NCI-H187 treated with DMSO at 0.1 percent for 48 hours (cell line): ENCODE measurements at regions not wholly inside any gene's neighbourhood (a gene's known extent, or its start where the extent isn't known, plus 50 kb on each side); places are given as distances from the start of the nearest gene placed in this dataset.
"Not testable (repeated sequence)": the region's sequence is repeated elsewhere in the genome, so short reads cannot be mapped to it uniquely, and the experiment has no call there.

ENCODE experiments used
- DNase-seq: peaks from one replicate; lab custom pipeline; 2025; lab: John Stamatoyannopoulos, UW

DNA sequence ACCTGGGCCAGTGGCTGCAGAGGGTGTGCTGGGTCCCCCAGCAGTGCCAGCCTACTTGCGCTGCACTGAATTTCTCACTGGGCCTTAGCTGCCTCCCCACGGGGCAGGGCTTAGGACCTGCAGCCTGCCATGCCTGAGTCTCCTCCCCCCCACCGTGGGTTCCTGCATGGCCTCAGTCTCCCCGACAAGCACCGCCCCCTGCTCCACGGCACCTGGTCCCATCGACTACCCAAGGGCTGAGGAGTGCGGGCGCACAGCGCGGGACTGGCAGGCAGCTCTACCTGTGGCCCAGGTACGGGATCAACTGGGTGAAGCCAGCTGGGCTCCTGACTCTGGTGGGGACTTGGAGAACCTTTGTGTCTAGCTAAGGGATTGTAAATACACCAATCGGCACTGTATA, 1143.6 kb downstream of the OTOL1 start:
- not testable (repeated sequence) for DNase-seq

DNA sequence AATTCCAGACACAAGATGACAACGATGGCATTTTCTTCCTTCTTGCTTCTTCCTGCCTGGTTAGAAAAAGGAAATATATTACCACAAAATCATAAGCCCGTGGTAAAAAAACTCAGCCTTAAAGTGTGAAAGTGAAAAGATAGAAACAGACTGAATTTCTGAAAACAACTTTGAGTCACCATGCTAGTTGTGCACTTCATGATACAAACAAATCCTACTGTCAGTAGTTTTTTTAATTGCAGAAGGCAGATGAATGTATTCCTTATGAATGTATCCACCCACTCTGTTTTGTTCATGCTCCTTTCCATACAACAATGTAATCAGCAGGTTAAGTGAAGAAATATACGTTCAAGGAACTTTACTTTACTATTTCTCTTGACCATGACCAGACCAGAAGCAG, 1144.7 kb downstream of the OTOL1 start:
- DNase-seq = no peak

DNA sequence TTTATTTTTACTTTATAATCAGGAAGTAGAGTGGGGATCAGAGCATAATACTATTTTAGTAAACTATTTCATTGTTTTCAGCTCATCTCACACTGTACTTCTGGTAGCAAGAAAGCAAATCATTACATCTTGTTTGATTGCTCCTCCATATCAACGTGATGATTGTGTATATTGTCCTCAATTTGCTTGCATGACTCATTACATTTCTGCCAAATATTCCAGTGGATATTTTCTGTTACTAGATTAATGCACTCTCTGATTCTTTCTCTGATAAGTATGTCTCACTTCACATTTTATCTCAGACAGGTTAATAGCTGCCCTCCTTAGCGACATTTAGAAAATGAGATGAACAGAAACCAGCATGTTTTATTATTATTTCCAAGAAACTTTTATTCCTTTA, 1145.3 kb downstream of the OTOL1 start:
- DNase-seq = no peak

DNA sequence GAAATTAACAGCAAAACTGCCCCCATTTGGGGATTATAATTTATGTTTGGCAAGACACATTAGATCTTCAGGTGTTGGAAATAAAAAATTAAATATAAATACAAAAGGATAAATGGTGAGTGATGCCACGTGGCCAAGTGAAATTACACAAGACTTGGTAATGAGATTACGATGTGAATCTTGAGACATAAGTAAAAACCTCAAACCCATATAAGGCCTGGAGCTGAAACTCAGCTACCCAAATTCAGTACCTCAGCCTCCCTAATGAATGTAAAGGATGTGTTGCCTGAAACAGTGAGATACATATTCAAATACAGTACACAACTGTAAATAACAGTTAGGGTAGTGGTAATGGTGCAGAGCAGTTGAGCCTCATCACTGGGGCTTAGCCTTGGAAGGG, 1146.6 kb downstream of the OTOL1 start:
- DNase-seq = no peak

DNA sequence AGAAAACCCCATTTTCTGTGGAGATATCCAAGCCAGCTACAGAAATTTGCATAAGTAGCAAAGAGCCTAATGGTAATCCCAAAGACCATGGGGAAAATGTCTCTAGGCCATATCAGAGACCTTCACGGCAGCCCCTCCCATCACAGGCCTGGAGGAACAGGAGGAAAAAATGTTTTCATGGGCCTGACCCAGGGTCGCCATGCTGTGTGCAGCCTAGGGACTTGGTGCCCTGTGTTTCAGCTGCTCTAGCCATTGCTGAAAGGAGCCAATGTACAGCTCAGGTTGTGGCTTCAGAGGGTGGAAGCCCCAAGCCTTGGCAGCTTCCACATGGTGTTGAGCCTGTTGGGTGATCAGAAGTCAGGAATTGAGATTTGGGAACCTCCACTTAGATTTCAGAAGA, 1150.7 kb downstream of the OTOL1 start:
- no peak for DNase-seq

DNA sequence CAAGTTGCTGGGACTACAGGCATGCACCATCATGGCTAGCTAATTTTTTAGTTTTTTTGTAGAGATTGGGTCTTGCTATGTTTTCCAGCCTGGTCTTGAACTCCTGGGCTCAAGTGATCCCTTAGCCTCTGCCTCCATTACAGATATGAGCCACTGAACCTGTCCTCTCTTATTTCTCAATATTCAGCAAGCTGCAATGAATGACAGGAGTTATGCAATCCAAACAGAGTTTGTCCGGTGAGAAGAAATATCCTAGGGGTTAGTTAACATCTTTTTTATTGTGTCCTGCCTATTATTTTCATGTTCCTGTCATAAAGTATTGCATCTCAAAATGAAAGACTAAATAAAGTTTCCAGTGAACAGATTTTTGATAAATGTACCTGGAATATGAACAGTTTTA, 1161.4 kb downstream of the OTOL1 start:
- DNase-seq = no peak

DNA sequence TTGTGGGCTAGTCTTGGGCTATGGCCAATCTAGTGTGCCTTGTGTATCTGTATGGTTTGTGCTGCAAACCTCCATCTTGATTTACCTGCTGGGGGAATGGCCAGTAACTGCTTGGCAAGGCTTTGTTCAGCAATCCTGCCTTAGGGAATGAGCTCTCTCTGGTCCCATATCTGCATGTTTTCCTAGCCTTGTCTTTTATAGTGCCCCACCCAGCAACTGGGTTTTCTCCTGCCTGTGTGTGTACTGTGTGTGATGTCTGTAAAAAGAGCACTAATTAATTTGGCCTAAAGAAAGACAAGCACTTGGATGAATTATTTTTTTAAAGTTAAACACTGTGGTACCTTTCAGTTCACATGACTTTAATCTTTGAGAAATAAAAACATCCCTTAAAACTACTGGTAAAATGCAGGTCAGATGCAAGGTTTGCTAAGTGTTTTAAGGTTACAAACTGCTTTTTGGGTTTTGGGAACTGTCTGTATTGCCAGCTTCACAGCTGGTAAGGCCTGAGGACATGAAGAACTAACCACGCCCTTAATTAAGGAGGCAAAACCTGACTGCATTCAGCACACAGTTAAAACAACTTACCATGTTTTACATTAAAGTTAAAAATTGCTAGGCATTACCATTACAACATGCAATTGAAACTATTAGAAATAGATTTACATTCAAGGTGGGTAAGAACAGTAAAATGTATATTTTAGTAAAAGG, 1169.2 kb downstream of the OTOL1 start:
- DNase-seq = no peak

DNA sequence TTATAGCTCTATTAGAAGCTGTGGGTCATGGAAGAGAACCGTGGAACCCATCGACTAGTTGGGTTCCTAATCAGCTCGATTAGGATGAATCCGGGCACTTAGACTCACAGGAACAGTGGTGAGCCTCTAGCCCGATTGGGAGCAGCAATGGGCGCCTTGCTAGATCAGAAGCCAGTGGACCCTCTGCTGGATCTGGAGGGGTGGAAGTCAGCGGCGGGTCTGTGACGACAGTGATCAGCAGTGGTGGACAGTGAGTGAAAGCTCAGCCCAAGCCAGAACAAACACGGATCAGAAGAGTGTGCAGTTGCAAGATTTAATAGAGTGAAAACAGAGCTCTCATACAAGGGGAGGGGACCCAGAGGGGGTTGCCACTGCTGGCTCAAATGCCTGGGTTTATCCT, 1170.2 kb downstream of the OTOL1 start:
- DNase-seq = no peak

DNA sequence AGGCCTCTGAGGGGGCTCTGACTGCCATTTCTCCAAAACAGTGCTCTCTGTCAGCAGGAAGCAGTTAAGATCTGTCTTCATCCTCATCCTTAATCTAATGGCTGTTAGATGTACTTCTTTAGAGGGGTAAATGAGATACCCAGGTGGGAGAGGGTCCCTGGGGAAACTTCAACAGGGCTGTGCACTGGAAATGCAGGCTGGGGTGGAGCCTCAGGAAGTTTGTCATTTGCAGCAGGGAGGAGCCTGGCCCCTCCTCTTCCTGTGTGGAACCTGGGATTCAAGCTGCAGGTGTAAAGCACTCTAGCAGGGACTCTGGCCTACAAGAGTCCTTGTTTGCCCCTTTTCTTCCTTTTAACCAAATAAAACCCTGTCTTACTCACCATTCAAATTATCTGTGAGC, 1173.6 kb downstream of the OTOL1 start:
- no peak for DNase-seq

DNA sequence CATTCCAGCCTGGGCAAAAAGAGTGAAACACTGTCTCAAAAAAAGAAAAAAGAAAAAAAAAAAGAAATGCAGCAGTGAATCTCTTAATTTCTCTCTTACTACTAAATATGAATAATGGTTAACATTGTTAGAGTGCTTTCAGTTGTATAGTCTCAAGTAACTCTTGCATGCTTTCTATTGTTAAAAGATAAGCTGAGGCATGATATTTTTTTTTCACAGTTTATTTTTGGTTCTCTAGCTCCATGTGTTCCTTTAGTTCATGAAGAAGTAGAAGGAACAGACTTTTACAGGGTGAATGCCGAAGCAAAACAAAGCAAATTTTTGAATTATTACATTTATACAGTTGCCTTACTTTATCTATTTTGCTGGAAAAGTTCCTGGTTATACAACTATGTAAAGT, 1180.9 kb downstream of the OTOL1 start:
- DNase-seq = no peak

DNA sequence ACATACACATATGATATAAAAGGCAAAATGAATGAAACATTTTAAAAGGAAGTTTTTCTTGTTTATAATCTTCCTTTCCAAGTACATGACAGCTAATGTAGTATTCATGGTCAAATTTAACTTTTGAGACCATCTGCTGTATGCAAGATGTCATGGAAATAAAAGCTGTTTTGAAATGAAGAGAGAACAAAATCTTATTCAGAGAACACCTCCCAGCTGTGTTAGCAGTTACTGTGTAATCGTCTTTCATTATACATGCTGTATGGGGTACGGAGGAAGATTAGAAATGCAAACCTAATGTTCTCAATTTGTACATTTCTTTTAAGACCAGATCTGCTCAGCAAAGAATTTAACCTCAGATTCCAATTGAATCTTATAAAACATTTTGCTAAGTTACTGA, 1182.3 kb downstream of the OTOL1 start:
- DNase-seq = no peak

DNA sequence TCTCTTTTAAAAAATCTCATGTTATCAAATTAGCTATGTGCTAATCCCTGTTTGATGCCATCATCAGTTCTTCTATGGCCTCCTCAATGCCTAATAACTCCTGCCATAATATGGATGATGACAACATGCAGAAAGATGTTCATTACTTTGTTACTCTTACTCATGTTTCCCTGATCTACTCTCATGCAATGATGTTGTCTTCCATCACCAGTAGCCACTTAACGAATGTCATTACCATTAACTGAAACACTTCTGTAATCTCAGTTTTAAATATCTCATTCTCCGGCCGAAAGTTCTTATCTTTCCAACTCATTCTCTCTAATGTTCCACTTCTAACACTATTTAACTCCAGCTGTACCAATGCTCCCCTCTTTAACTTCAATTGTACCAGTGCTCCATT, 1187.7 kb downstream of the OTOL1 start:
- DNase-seq = no peak

DNA sequence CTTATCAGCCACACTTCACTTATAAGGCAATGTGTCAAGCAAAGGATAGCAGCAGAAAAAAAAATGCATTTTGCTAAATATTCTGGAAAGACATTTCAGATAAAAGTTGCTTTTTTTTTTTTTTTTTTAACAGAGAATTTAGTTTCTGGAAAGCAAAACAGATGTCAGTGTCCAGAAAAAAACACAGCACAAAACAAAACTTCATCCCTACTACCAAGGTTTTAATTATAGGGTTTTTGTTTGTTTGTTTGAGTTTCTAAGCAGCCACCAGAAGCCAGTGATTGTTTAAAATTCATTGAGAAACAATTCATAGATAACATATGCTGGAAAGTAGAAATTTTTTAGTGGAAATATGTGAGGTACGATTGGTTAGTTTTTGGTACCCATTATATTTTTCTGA, 1202.7 kb downstream of the OTOL1 start:
- DNase-seq = no peak

DNA sequence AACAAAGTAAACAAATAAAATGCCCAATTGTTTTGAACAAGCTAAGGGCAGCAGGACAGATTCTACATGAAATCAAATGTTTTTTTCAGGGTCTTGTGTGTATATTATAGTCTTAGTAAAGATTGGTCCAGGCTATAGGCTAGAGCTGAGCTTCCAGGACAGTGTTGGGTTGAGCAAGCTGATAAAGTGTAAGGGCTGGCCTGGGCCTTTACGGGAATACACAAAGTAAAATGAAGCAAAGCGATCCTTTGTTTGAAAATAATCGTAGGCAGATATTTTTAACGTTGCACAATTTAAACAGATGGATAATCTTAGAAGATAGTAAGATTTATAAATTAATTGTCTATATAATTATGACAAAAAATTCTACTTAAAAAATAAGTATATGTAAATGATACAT, 1204.6 kb downstream of the OTOL1 start:
- no peak for DNase-seq

DNA sequence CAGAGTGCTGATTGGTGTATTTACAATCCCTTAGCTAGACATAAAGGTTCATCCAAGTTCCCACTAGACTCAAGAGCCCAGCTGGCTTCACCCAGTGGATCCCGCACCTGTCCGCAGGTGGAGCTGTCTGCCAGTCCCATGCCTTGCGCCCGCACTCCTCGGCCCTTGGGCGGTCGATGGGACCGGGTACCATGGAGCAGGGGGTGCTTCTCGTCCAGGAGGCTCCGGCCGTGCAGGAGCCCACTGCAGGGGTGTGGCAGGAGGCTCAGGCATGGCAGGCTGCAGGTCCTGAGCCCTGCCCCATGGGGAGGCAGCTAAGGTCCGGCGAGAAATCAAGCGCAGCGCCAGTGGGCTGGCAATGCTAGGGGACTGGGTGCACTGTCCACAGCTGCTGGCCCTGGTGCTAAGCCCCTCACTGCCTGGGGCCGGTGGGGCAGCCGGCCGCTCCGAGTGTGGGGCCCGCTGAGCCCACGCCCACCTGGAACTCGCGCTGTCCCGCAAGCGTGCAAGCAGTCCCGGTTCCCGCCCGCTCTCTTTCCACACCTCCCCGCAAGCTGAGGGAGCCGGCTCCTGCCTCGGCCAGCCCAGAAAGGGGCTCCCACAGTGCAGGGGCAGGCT, 1206.3 kb downstream of the OTOL1 start:
- DNase-seq = no peak

DNA sequence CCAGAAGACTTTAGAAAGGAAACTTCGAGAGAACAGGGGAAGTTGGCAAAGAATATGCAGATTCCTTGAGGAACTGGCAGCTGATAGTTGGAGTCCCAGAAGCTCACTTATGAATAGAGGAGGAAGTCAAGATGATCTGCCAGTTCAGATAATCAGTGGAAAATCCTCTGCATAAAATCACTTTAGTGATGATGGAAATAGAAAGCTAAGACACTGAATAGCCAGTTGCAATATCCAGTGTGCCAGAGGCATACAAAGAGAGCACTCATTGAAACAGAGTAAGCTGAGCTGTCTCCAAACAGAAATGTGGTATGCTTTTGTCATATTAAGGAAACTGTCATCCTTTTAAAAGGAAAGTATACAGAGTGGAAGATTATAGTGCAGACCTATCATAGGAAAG, 1207.6 kb downstream of the OTOL1 start:
- no peak for DNase-seq

DNA sequence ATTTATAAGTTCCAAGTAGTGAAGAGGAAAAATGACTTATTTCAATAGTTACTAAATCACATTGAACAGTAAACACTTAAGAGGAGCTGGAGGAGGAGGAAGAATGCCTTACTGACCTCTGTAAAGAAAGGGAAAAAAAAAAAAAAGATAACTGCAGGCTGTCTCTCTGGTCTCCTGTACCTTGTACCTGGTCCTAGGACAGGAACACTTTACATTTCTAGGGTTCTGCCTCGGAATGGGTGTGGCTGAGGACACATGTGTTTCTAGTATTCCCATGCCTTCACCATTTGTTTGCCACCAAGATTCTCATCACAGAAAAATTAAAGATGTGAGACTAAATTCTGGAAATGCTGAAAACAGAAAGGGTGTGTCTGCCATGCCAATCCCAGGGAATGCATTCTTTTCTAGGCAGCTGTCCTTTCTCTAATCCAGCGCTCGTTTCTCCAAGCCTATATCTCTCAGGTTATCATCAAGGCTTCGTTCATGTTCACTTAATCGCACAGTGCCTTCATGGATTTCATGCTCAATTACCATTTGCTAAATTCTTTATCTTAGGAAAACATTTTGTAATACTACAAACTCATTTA, 1208.3 kb downstream of the OTOL1 start:
- DNase-seq = no peak

DNA sequence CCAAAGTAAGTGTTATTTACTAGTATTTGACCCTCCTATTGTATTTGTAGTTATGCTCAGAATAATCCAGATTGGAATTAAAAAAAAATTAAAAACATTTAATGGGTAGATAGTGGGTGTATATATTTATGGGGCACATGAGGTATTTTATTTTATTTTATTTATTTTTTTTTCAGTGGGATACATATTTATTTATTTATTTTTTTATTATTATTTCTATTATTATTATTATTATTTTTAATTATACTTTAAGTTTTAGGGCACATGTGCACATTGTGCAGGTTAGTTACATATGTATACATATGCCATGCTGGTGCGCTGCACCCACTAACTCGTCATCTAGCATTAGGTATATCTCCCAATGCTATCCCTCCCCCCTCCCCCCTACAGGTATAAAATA, 1211.8 kb downstream of the OTOL1 start:
- not testable (repeated sequence) for DNase-seq

DNA sequence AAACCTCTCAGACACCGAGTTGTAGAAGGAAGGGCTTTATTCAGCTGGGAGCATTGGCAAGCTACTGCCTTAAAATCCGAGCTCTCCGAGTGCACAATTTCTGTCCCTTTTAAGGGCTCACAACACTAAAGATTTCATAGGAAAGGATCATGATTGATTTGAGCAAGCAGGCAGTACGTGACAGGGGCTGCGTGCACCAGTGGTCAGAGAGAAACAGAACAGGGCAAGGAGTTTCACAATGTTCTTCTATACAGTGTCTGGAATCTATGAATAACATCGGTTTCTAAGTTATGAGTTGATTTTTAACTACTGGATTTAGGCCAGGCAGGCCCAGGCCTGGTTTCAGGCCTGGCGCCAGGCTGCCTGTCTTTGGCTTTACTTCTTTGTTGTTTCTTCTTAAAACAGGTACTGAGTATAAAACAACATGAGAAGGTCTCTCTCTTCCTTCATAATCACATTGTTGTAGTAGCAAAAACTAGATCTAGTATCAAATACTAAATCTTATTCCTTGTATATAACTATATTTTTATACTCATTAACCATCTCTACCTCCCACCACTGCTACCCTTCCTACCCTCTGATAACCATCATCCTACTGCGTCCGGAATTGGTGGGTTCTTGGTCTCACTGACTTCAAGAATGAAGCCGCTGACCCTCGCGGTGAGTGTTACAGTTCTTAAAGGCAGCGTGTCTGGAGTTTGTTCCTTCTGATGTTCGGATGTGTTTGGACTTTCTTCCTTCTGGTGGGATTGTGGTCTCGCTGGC, 1212.5 kb downstream of the OTOL1 start:
- not testable (repeated sequence) for DNase-seq

DNA sequence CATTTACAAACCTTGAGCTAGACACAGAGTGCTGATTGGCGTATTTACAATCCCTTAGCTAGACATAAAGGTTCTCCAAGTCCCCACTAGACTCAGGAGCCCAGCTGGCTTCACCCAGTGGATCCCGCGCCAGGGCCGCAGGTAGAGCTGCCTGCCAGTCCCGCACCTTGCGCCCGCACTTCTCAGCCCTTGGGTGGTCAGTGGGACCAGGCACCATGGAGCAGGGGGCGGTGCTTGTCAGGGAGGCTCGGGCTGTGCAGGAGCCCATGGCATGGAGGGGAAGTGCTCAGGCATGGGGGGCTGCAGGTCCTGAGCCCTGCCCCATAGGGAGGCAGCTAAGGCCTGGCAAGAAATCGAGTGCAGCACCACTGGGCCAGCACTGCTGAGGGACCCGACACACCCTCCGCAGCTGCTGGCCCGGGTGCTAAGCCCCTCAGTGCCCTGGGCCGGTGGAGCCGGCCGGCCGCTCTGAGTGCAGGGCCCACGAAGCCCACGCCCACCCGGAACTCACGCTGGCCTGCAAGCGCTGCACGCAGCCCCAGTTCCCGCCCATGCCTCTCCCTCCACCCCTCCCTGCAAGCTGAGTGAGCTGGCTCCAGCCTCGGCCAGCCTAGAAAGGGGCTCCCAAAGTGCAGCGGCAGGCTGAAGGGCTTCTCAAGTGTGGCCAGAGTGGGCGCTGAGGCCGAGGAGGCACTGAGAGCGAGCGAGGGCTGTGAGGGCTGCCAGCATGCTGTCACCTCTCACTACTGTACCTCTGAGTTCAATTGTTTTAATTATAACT, 1213.9 kb downstream of the OTOL1 start:
- no peak for DNase-seq

DNA sequence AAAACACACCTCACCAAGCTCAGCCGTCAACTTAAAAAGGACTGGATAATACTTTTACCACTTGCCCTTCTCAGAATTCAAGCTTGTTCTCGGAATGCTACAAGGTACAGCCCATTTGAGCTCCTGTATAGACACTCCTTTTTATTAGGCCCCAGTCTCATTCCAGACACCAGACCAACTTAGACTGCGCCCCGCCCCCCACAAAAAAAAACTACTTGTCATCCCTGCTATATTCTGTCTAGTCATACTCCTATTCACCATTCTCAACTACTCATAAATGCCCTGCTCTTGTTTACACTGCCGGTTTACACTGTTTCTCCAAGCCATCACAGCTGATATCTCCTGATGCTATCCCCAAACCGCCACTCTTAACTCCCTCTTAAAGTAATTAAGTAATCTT, 1220.5 kb downstream of the OTOL1 start:
- not testable (repeated sequence) for DNase-seq

DNA sequence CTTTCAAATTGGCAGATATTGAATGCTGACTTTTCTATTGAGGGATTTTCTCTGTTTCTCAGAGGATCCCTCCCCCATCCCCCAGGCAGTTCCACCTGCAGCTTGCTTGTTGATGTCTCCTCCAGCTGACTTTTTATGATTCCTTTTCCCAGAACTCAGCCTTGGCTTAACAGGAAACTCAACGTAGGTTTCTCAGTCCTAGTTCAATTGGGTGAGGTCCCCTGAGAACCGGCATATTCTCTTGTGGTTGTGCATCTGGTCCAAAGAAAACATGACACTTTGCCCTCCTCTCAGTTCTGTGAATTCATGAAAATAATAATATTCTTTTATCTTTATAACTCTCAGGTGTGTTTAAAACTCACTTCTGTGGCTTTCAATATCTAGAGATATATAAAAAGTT, 1222.1 kb downstream of the OTOL1 start:
- DNase-seq = no peak
